Tongue (tissue), 1 donor: ENCODE measurements at regions not wholly inside any gene's neighbourhood (a gene's known extent, or its start where the extent isn't known, plus 50 kb on each side); places are given as distances from the start of the nearest gene placed in this dataset.

ENCODE experiments used
- DNase-seq: peaks from one replicate; pipeline ENCODE4 v3.0.0-alpha.2; 2015

GRCh38 chr11:15699978-15700377 lies 585.3 kb downstream of the INSC start:
- no peak for DNase-seq

- no peak for DNase-seq
Observed at GRCh38 chr11:15700456-15700855, 585.7 kb downstream of the INSC start.

DNA sequence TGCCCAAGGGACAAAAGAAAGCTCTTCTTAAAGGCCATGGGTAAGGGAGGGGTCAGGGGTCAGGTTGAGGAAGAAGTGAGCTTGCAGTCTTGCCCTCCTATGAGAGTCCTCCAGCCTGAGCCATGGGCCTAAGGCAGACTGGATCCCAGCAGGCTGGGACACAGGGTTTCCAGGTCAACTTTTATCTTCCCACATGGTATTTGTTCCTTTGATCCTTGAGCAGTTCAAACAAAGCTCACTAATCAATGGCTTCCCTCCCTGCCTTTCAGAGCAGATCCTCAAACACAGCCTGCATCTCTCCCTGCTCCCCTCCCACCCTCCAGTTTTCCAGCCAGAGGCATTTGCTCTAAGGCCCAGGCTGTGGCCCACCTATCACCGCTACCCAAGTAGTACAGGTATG lies 589.3 kb downstream of the INSC start:
- no peak for DNase-seq

GRCh38 chr11:15704556-15704955 lies 589.8 kb downstream of the INSC start:
- DNase-seq, result no peak

DNA sequence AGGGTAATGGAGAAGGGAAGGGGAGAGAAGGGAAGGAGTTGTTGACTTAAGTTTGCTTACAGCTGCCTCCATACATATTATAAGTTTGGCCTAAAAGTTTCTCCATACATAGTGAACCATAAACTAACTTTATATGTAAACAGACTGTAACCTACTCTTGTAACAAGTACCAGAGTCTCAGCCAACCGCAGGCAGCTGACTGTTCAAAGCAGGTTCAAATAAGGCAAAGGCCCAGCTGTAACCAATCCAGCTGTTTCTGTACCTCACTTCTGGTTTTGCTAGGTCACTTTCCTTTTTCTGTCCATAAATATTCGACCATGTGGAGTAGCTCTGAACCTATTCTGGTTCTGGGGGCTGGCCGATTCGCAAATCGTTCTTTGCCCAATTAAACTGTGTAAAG lies 591.2 kb downstream of the INSC start:
- DNase-seq, result peak; percentile 78

GRCh38 chr11:15707194-15707593 lies 592.5 kb downstream of the INSC start:
- DNase-seq, result no peak

- DNase-seq, result peak; percentile 86
Observed at GRCh38 chr11:15707971-15708370, 593.2 kb downstream of the INSC start.

- peak; percentile 75 for DNase-seq
Observed at GRCh38 chr11:15710580-15711275, 596.0 kb downstream of the INSC start.

GRCh38 chr11:15711311-15711710 lies 596.6 kb downstream of the INSC start:
- DNase-seq, result no peak

- peak; percentile 38 for DNase-seq
Observed at GRCh38 chr11:15714641-15715399, 600.1 kb downstream of the INSC start.

DNA sequence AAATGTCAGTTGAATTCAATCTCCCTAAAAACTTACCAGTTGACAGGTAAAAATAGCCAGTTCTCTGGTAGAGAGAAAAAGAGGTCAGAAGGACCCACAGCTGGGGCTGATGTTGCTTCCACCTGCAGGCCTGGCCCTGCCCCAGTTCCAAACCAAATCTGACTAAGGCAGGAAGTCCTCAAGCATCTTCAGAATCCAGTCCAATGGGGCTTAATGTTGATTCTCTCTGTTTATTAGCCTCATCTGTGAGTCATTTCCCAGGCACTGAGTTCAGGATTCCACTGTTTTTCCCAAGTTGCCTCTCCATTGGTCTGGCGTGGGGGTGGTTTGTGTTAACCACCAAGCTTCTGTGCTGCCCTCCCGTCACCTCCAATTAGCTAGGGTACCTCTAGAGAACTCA lies 601.8 kb downstream of the INSC start:
- DNase-seq, result no peak

DNA sequence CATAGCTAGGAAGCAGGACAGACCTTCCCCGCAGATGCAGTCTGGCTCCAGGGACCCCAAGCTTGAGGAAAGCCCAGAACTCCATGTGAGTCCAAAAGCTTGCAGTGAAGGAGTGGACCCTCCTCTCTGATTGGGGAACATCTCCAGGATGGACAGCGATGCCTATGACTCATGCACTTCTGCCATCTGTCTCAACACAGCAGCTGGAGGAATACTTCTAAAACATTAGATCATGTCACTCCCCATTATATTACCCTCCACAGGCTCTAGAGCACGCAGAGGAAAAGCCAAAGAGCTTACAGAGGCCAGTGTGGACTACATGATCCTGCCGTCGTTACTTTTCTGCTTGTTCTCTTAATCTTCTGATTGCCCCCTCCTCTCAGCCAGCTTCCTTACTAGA lies 605.7 kb downstream of the INSC start:
- DNase-seq, result peak; percentile 89

DNA sequence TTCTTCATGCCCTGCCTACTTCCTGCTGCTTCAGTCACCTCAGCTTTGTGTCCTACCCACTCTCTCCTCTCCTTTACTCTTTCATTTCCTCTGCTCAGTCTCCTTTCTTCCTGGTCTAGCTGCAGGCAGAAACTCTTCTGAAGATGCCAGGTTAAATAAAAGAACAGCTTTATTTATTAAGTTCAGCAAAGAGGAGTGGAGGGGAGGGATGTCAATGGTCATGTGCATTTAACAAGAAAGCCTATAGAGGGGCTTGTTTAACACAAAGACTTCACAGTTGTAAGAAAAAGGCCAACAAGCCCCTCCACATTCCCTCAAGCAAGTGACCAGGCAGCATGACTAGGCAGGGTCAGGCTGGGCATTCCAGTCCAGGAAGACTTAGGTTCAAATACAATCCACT lies 609.2 kb downstream of the INSC start:
- no peak for DNase-seq

- peak; percentile 51 for DNase-seq
Observed at GRCh38 chr11:15724601-15725000, 609.9 kb downstream of the INSC start.

DNA sequence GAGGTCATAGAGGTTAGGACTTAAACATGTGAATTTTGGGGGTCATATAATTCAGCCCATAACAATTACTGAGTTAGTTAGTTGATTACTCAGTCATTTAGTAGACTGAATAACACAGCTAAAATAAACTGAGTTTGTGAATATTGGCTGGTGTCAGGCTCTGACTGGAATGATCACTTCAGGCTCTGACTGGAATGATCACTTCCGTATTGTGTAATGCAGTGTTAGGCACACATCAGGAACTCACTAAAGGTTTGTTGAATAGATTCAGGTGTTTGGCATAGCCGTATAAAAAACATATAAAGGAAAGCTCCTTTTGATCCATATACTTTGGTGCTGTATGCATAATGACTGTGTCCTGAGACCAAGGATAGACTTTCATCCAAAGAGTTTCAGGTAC lies 610.5 kb downstream of the INSC start:
- DNase-seq, result no peak

DNA sequence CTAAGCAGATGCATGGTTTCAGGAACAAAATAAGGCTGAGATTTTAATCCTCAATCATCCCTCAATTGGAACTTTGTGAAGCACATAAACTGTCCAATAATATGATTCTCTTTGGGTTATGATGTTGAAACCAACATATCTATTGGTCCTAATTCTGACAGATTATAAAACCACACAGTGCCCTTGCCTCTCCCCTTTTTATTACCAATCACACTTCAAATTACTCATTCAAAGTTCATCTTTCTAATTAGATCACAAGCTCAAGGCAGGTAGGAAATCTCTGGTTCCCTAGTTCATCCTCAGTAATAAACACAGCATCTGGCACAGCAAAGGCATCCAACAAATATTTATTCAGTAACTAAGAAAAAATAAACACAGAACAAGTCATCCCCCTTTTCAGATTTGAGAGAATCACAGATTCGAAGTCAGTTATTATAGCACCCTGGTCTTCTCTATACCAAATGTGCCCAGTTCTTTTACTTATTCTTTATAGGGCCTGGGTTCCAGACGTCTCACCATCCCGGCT lies 611.6 kb downstream of the INSC start:
- DNase-seq, result no peak

DNA sequence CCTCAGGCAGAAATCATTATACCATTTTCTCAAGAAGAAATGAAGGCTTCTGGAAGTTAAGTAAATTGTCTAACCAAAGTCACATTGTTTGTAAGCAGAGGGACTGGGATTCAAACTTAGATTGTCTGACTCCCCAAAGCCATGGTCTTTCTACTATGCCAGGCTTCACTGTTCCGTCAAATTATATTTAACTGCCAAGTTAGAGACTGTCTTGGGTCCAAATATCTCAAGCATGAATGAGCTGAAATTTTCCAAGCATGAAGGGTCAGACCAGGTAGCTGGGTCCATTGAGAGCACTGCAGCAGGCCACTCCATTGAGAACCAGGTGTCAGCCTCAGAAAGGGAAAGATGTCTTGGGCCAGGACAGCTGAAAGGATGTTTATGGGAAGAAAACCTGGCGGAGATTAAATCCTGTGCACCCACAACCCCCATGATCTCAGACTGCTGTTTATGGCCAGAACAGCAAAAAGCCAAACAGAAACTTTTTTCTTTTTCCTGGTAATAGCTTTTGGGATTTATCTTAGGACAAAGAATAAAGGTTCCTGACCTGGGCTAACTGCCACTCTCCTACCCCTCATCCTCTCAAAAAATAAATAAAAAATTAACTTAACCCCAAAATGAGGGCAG lies 612.3 kb downstream of the INSC start:
- DNase-seq, result peak; percentile 60

- DNase-seq, result peak; percentile 64
Observed at GRCh38 chr11:15727520-15727914, 612.8 kb downstream of the INSC start.

DNA sequence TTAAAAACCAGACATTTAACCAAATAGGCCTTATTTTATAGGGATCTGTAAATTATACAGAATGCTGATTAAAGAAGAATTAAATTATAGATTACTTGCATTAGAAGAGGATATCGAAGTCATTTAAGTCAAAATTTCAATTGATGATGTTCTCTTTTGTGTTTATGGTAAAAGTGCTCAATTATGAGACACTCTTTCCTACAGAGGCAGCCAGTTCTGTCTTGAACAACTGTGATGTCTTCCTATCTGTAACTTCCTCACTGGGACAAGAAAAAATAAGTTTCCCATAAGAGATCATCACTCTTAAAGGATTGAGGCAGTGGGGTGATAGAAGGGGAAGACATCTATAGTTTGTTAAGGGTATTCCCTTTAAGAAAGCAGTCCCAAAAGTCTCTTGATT lies 613.5 kb downstream of the INSC start:
- no peak for DNase-seq

- peak; percentile 36 for DNase-seq
Observed at GRCh38 chr11:15730263-15730994, 615.7 kb downstream of the INSC start.

- DNase-seq, result peak; percentile 86
Observed at GRCh38 chr11:15730995-15731385, 616.3 kb downstream of the INSC start.

GRCh38 chr11:15735706-15736105 lies 620.6 kb downstream of the SOX6 start:
- no peak for DNase-seq

GRCh38 chr11:15737320-15737719 lies 619.0 kb downstream of the SOX6 start:
- DNase-seq, result no peak
